ENCODE measurements at regions not wholly inside any gene's neighbourhood (a gene's known extent, or its start where the extent isn't known, plus 50 kb on each side); places are given as distances from the start of the nearest gene placed in this dataset.

DNA sequence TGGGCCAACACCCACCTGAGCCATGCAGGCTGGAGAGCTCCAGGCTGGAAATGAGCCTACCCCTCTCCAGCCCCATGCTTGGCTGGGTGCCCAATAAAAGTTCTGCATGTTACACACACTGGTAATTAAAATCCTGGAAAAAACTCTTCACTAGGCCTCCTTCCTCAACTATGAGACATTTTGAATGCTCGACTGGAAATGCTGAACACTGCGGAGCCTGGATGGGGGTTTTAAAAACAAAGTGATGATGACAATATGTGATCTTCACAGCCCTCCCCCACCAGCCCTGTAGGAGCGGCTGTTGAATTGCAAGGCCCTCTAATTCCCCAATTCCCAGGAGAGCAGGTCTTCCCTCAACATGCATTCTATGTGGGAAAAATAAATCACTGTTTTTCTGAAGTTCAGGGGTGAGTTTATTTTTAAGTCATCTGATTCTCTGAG, 179.2 kb downstream of the TTC32 start:
- TF ChIP-seq, protein P1, sequence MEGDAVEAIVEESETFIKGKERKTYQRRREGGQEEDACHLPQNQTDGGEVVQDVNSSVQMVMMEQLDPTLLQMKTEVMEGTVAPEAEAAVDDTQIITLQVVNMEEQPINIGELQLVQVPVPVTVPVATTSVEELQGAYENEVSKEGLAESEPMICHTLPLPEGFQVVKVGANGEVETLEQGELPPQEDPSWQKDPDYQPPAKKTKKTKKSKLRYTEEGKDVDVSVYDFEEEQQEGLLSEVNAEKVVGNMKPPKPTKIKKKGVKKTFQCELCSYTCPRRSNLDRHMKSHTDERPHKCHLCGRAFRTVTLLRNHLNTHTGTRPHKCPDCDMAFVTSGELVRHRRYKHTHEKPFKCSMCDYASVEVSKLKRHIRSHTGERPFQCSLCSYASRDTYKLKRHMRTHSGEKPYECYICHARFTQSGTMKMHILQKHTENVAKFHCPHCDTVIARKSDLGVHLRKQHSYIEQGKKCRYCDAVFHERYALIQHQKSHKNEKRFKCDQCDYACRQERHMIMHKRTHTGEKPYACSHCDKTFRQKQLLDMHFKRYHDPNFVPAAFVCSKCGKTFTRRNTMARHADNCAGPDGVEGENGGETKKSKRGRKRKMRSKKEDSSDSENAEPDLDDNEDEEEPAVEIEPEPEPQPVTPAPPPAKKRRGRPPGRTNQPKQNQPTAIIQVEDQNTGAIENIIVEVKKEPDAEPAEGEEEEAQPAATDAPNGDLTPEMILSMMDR (conservative IDR thresholded peaks at IDR 0.05; ENCODE audit: low read depth, low read length) = no peak
- TF ChIP-seq EZH2phosphoT487 (IDR thresholded peaks at IDR 0.05; ENCODE audit: borderline replicate concordance, low read length) = no peak
- TF ChIP-seq EZH2 (IDR thresholded peaks at IDR 0.05; ENCODE audit: low read length, unreplicated experiment) = no peak

Measured in PC-3 (cell line).